NCI-H1092 treated with DMSO at 0.1 percent for 48 hours (cell line): ENCODE measurements at regions not wholly inside any gene's neighbourhood (a gene's known extent, or its start where the extent isn't known, plus 50 kb on each side); places are given as distances from the start of the nearest gene placed in this dataset.

Experiments
- DNase-seq: peaks from one replicate; lab custom pipeline; 2025; lab: John Stamatoyannopoulos, UW

GRCh38 chr5:27267209-27267824, 228.9 kb upstream of the CDH9 start:
- DNase-seq, result no peak

DNA sequence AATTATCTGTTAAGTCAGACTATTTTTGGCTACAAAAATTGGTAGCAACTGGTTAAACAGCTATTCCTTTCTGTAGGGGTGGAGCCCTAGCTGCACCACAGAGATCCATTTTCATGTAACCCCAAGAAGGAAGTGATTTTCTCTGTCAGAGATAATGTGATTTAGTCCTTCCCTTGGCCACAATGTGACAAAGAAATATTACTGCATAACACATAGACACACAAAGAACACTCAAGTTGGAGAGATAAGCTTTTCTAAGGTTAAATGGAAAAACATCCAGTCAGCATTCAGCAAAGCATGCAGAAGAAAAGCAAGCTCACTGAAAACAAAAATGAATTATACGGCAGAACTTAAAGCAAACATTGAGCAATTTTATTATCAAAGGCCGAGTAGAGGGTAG, 227.8 kb upstream of the CDH9 start:
- DNase-seq, result no peak

DNA sequence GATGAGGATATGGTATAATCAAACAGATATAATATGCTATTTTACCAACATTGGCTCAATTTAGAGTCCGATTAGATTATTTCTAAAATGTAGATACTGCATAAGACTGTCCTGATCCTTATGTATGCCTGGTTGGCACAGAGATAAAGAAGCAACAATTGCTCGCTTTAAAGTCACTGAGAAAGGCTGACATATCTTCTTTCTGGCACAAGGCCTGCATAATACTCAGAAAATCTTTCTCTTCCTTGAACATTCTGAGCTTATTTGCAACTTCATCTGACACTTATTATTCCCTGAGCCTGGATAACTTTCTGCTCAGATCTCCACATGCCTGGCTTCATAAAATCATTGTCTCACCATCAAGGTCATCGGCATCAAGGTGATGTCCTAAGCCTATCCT, 219.3 kb upstream of the CDH9 start:
- DNase-seq, result no peak

DNA sequence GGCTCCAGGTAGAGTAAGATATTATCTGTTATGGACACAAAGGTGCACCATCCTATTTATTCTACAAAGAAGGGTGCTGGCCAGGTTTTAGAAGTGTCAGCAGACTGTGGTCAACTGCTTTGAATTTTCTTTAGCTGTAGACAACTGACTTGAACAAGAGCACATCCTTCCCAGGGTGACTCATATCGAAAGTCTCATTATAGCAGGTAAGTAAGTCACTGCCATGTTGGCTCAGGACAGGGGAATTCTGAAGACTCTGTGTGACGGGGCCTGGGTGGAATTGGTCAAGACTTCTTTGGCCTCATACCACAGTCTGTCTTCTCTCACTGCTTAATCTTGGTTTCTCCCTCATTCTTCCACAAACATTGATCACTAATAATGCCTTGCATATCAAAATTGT, 214.5 kb upstream of the CDH9 start:
- DNase-seq, result no peak

DNA sequence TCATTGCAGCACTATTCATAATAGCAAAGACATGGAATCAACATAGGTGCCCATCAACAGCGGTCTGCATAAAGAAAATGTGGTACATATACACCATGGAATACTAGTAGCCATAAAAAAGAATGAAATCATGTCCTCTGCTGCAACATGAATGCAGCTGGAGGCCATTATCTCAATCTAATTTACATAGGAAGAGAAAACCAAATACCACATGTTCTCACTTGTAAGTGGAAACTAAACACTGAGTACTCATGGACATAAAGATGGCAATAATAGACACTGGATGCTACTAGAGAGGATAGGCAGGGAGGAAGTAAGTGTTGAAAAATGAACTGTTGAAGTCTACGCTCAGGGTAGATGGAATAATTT, 203.9 kb upstream of the CDH9 start:
- DNase-seq, result no peak

DNA sequence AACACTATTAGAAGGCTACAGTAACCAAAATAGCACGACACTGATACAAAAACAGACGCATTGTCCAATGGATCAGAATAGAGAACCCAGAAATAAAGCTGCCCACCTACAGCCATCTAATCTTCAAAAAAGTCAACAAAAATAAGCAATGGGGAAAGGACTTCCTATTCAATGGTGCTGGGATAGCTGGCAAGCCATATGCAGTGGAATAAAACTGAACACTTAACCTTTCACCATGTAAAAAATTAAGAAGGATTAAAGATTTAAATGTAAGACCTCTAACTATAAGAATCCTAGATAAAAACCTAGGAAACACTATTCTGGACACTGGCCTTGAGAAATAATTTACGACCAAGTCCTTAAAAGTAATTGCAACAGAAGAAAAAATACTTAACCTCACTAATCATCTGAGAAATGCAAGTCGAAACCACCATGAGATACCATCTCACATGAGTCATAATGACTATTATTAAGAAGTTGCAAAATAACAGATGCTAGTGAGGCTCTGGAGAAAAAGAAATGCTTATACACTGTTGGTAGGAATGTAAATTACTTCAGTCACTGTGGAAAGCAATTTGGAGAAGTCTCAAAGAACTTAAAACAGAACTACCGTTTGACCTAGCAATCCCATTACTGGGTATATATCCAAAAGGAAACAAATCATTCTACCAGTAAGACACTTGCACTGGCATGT, 203.3 kb upstream of the CDH9 start:
- no peak for DNase-seq

DNA sequence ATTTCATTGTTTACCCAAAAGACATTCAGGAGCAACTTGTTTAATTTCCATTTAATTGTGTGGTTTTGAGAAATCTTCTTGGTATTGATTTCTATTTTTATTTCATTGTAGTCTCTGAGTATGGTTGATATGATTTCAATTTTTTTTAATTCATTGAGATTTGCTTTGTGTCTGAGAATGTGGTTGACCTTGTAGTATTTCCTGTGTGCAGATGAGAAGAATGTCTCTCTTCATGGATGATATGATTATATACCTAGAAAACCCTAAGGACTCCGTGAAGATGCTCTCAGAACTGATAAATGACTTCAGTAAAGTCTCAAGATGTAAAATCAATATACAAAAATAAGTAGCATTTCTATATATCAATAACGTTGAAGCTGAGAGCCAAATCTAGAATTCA, 202.4 kb upstream of the CDH9 start:
- no peak for DNase-seq

GRCh38 chr5:27234916-27235315, 196.5 kb upstream of the CDH9 start:
- DNase-seq, result no peak

DNA sequence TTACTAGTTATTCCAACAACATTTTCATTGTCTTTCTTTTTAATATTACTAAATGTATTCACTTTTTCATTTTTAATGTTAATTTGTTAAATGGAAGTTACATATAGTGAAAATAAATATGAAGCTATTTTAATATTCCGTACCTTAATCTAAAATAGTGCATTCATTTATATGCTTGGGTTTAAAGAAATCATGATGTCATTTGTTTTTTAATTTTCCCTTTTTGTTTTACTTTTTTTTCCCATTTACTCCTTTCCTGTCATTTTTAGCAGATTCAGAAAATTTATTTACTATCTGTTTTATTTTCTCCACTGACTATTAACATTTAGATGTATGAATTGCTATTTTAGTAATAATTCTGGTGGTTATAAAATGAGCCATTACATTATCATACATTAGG, 183.0 kb upstream of the CDH9 start:
- no peak for DNase-seq

- no peak for DNase-seq
Observed at GRCh38 chr5:27220752-27221151, 182.4 kb upstream of the CDH9 start.

DNA sequence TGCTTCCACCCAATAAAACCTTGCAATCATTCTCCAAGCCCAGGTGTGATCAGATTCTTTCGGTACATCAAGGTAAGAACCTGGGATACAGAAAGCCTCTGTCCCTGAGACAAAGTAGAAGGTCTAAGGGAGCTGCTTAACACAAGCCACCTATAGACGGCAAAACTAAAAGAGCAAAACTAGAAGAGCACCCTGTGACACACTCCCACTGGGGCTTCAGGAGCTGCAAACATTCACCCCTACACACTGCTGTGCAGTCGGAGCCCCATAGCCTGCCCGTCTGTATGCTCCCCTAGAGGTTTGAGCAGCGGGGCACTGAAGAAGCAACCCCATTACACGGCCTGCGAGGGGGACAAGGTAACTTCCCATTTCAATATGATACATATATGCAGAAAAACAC, 179.6 kb upstream of the CDH9 start:
- no peak for DNase-seq

- DNase-seq, result no peak
Observed at GRCh38 chr5:27217155-27217956, 179.0 kb upstream of the CDH9 start.

DNA sequence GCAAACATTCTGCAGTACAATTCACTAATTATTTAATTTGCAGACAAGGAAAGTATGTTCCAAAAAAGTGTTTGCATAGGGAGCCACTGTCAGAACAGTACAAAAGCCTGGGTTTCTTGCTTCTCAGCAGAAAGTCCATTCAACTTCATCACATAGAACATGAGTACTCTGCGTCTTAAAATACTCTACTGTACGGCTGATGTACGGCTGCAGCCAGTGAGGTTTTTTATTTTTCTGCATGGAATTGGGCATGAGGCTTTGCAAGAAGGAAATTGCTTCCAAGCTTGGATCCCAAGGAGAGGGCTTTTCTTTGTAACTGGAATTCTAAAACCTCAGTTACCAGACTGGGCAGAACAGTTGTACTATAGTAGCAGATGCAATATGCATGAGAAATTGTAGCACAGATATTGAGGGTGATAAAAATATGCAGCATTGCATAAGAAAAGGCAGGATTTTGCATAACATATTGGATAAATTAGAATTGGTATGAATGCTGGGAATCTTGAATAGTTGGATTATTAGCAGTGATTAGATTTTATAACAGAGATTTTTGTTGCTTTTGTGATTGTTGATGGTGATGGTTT, 178.1 kb upstream of the CDH9 start:
- no peak for DNase-seq

DNA sequence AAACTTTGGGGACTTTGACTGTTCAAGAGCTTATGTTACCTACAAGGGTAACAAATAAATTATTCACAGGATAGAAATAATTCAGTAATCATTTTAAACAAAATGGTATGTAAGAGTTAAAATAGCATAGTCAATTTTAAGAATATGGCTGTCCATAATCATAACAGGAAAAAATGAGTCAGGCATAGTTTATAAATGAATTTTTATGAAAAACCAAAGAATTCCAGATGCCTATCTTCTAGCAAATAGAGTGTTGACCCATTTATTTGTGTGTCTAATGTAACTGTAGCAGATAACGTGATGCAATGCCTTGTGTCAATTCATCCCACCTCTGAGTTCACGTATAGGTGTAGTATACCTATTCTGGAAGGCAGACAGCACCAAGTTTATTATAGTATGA, 169.7 kb upstream of the CDH9 start:
- DNase-seq, result no peak

GRCh38 chr5:27191786-27192510, 153.6 kb upstream of the CDH9 start:
- DNase-seq, result no peak

GRCh38 chr5:27172693-27173092, 134.3 kb upstream of the CDH9 start:
- DNase-seq, result no peak

GRCh38 chr5:27171761-27172261, 133.4 kb upstream of the CDH9 start:
- DNase-seq, result no peak

DNA sequence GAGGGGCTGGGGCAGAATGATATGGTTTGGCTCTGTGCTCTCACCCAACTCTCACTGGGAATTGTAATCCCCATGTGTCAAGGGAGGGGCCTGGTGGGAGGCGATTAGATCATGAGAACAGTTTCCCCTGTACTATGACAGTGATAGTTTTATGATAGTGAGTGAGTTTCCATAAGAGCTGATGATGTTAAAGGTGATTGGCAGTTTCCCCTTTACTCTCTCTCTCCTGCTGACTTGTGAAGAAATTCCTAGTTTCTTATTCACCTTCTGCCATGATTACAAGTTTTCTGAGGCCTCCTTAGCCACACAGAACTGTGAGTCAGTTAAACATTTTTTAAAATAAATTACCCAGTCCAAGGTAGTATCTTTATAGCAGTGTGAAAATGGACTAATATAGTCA, 120.4 kb upstream of the CDH9 start:
- no peak for DNase-seq

GRCh38 chr5:27158171-27158570, 119.8 kb upstream of the CDH9 start:
- DNase-seq, result no peak

GRCh38 chr5:27144456-27144855, 106.1 kb upstream of the CDH9 start:
- no peak for DNase-seq

GRCh38 chr5:27140831-27141230, 102.4 kb upstream of the CDH9 start:
- no peak for DNase-seq

- DNase-seq, result no peak
Observed at GRCh38 chr5:27130587-27130986, 92.2 kb upstream of the CDH9 start.
